GM21515 (cell line): ENCODE measurements at regions not wholly inside any gene's neighbourhood (a gene's known extent, or its start where the extent isn't known, plus 50 kb on each side); places are given as distances from the start of the nearest gene placed in this dataset.

Experiments used
- ATAC-seq: cut with Tn5 transposase; IDR thresholded peaks from one replicate; pipeline ENCODE4 v1.9.1; 2021; ENCODE audit not compliant: unreplicated experiment

DNA sequence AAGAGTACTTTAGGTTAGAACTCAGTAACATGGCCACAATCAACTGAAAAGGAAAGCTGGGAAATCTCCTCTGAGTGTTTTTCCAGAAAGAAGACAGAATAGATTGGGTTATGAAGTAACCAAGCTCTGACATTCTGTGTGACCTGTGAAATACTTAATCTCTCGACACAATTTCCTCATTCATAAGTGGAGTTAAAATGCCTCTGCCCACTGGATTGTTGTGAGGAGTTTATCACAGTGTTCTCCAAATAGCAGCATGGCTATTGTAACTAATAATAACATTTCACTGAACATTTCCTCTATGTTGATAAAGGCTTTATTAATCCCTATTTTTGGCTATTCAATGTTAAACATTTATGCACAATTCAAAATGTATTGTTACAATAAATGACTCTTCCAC lies 311.0 kb downstream of the GABRB2 start:
- ATAC-seq, result no peak

DNA sequence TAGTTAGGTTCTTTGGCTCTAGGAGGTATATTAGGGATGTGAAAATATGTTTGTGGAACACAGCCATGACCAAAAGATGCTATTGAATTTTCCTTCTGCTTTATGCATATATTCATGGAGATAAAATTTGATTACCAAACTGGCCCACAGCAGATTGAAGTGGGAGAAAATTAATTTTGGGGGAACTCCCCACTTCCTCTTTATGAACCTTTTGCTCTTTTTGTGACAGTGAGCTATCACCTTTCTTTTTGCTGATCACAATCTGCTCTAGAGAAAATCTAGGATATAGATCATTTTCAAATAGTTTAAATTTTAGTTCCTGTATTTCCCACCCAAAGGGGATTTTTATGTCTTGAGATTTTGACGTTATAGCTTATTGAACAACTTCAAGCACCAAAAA lies 313.0 kb downstream of the GABRB2 start:
- no peak for ATAC-seq

DNA sequence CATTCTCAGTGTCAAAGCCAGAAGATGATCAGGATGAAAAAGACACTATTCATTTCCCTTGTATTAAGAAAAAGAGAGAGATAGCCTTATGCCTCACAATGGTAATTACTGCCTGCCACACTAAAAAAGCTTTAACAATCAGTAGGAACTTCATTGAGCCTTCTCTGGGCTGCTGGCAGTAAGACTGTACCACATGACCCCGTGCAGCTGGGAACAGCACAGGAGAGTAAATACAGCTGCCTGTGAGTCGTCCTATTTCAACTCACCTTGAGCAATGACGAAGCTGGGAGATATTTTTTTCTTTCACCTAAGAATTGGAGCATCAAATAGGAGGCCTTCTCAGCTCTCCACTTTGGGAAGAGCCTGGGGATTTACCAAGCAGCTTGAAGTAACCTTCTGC lies 316.3 kb downstream of the GABRB2 start:
- ATAC-seq, result no peak

DNA sequence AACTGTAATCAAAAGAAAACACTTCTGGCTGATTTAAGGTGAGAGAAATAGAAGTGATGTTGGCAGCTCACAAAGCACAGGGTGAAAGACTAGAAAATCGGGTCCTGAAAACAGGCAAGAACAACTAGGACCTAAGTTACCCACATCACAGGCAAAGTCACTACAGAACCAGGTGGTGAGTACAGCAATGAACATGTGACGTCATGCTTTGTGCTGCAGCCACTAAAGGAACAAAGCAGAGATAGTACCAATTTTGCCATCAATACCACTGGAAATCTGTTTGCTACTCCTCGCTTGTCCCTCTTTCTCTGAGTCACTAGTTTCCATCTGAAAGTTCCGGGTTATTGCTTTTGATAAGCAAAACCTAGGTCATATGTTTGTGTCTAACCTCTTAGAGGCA lies 326.7 kb downstream of the GABRB2 start:
- no peak for ATAC-seq

DNA sequence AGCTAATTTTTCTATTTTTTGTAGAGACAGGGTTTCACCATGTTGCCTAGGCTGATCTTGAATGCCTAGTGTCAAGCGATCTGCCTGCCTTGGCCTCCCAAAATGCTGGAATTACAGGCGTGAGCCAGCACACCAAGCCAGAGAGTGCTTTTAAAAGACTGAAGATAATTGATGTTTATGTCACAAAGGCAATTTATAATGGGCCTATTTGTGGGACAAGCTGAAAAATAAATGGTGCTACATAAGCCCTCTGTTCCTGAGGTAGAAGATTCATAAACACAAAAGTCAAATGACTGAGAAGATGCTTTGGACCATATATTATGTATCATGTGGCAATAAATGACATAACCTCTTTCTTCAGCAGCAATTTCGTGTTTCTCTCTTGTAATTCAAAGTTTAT lies 329.6 kb downstream of the GABRB2 start:
- ATAC-seq, result no peak

DNA sequence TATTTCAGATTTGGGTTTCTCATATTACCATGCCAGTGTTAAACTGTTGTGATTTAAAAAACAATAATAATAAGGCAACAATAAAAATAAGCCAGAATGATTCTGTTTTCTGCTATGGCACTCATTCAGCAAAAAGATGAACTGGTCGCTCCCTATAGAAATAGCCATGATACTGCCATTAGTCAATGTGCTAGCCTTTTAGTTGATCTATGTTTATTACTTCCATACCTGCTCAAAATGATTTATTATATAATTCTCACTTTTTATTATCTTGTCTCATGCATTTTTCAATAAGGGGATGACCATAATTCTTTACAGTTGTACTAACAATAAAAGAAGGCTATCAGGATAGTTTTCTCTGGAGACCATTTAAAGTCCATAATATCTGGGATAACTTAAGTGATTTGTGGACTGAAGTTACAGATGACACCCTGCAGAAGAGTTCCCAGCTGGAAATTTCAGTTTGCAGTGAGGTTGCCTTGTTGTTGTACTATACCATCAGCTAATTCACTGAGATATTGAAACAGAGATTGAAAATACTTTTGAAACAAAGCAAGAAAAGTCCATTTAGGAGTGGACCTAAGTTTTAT lies 334.3 kb downstream of the GABRB2 start:
- ATAC-seq, result no peak

DNA sequence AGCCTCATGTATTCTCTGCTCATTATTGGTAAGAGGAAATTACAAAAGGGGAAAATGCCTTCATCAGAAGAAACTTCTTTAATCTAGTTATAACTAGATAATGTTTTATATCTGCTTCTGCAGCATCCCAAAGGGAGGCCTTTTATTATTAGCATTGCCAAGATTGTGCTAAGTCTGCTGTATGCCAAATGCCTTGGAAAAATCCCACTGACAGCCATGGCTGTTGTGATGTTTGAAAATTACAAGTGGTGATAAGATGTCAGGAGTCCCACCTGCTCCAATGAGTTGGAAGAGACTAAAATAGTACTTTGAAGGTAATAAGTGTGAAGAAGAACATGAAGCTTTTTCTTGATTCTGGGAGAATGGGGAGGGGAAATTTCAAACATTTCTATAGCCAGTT lies 345.0 kb downstream of the GABRB2 start:
- no peak for ATAC-seq

DNA sequence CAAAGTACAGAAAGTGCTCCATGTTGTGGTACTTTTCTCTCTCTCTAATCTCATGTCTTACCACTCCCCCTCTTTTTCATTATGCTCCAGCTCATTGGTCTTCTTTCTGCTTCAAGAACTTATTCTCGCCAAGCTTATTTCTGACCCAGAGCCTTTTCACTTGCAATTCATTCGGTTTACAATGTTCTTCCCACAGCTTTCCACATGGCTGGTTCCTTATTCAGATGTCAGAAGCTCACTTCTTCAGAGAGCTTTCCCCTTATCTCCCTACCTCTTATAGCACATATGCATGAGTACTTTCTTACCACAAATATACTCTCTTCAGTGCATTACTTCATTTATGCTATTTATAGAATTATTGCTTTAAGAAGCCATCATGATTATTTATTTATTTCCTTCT lies 338.8 kb upstream of the ATP10B start:
- no peak for ATAC-seq

DNA sequence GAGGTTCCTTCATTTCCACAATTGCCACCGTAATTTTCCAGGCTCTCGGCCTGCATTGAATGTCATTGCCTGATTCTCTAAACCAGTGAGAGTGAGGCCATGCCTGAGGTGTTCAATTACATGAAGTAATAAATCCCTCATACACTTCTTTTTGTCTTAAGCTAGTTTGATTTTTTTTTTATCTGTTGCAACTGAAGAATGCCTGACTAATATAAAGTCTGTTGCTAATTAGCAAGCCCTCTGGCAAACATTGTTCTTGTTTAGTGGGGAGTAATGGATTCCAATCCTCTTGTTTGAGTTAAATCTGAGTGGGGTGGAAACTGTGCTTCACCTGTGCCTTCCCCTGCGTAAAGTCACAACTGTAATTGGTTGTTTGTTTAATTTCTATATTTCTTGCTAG lies 338.1 kb upstream of the ATP10B start:
- no peak for ATAC-seq

DNA sequence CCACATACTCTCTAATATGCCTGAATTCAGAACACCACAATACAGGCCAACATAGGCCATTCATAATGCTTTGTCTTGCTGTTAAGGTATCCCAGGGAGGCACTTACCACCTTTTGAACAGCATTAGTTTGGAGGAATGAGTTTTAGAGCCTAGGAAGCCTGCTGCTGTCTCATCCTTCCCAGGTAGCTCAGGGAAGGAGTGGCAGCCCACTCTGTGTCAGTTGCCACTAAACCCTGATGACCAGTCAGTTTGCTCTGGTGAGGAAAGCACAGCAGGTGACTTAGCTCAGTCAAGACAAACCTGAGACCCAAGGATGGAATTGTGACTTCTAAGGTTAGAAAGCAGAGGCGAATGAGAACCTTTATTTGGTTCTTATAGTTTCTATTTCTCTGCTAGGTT lies 337.4 kb upstream of the ATP10B start:
- ATAC-seq, result no peak

DNA sequence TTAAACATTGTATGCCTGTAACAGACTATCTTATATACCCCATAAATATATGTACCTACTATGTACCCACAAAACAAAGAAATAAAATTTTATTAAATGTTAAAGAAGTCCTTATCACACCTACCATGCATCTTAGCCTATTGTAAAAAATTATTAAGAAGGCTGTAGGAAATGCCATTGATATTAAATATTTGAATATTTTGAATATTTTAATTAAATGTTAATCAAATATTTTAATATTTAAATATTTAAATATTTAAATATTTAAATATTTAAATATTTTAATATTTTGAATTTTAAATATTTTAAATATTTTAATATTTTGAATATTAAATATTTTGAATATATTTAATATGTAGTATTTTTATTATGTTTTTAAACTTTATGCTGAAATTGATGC lies 331.5 kb upstream of the ATP10B start:
- no peak for ATAC-seq

DNA sequence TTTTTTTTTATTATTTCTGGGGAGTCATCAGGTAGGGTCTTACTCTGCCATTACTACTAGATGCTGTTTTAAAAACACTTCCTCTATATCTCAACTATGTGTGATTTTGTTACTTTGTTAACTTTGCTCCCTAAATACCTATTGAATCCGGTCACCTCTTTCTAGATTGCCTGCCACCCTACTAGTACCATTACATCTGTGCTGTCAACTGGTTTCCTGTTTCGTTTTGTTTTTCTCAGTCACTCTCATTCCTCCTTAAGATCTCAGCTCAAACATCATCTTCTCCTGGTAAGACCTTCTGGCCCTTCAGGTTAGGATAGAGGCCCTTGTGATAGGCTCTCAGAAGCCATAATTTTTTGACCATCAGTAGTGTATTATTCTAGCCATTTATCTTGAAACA lies 324.2 kb upstream of the ATP10B start:
- no peak for ATAC-seq

DNA sequence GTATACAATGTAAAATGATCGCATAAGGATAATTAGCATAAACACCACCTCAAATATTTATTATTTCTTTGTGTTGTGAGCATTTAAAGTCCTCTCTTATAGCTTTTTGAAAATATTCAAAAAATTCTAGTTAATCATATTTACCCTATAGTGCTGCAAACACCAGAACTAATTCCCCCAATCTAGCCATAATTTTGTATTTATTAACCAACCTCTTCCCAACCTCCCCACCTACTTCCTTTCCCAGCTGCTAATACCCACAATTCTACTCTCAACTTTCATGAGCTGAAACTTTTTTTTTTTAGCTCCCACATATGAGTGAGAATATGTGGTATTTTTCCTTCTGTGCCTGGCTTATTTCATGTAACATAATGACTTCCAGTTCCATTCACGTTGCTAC lies 317.8 kb upstream of the ATP10B start:
- no peak for ATAC-seq

DNA sequence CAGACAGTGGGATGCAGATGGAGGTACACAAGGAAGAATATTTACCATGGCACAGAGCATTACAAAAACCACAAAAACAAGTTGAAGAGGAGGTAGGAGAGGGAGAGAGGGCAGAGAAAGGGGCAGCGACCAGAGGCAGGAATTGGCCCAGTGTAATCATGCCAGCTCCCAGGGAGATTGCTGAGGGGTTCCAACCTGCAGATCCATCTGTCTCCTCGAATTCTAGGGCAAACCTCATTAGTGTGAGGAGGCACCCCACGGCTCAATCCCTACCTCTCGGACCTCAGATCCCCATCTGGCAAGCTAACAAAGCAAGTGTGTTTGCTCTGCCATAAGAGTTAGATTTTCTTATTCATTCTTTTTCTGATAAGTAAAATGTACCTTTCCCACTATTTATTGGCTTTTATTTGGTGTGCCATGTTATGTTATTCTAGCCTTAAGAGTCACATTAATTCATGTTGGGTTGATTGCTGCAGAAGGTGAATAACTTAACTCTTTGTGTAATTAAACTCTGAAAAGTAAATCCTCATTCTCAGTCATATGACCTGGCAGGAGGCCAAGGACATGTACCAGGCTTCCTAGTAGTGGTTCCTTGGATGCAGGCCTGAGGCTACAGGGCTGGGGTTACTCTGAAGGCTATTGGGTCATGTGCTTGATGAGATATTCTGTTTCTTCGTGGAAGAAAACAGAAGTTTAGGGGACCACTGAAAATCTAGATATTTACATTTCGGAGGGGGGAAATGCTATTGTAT lies 315.2 kb upstream of the ATP10B start:
- ATAC-seq, result no peak

DNA sequence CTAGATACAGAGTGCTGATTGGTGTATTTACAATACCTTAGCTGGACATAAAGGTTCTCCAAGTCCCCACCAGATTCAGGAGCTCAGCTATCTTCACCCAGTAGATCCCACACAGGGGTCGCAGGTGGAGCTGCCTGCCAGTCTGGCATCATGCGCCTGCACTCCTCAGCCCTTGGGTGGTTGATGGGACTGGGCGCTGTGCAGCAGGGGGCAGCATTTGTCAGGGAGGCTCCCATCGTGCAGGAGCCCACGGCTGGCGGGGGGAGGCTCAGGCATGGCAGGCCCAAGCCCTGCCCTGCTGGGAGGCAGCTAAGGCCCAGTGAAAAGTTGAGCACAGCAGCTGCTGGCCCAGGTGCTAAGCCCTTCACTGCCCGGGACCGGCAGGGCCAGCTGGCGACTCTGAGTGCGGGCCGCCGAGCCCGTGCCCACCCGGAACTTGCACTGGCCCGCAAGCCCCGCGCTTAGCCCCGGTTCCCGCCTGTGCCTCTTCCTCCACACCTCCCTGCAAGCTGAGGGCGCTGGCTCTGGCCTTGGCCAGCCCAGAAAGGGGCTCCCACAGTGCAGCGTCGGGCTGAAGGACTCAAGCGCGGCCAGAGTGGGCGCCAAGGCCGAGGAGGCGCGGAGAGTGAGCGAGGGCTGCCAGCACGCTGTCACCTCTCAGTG lies 314.1 kb upstream of the ATP10B start:
- ATAC-seq, result no peak

DNA sequence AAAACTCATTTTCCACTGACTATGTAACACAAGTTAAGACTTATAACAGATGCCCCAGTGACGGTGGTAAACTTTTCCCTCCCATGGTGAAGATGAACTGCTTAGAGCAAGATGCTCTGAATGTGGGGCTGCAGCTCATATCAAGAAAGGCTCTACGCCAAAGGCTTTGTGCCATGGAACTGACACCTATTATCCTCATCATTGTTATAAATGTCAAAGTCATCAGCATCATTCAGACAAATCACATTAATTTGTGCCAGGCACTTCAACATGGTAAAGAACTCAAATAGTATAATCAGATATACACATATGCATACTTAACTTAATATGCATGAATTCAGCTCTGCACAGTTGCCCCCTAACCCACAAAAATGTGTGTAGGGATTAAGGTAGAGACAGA lies 305.9 kb upstream of the ATP10B start:
- no peak for ATAC-seq

DNA sequence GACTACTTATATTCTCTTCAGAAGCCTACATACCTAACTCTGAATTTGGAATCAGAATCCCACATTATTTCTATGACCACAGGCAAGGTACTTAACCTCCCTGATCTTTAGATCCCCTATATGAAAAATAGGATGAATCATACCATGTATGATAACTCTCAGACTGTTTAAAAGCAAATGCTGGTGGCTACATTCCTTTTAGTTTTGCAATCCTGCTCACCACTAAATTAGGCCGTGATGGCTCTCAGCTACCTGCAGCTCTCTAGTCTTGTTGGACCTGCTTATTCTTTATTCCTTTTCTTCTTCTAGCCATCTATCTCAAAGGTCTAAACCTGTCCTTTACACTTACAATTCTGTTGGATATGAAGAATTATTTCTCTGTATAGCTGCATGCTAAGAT lies 303.4 kb upstream of the ATP10B start:
- no peak for ATAC-seq

DNA sequence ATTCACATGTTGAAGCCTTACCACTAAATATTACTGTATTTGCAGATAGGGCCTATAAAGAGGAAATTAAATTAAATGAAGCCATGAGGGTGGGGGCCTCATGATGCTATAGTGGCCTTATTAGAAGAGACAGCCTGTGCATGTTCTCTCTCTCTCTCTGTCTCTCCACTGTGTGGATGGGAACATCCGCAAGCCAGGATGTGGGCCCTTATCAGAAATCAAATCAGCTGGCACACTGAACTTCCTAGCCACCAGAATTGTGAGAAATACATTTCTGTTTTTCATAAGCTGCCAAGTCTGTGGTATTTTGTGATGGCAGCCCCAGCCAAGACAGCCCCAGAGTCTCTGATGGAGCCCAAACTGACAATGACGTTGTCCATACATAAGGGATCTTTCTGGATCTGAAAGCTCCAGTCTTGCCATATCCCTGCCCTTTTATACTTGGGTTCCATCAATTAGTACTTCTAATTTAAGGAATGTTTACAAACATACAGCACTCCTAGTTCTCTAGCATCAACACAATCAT lies 300.5 kb upstream of the ATP10B start:
- ATAC-seq, result no peak

DNA sequence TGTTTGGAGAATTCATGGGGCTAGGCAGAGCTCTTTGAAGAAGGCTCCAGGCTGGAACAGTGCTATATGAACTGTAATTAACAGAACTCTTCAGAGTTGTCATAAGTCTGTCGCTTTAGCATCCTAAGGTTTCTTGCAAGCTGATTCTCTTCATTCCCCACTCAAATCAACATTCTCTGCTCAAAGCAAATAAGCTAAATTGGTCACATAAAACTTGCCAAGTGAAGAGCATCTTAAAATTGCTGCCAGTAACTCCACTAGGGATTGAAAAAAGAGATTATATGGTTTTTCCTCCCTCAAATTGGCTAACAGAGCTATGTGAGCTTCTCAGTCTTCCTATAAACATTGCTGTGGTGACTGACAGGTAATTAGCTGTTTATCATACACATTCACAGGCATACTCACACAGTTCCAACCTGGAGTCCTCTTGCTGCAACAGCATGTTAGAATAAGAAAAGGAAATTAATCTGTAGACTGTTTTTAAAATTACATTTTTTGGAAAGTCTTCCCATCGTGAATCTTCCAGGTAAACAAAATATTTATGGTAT lies 298.5 kb upstream of the ATP10B start:
- ATAC-seq, result no peak

DNA sequence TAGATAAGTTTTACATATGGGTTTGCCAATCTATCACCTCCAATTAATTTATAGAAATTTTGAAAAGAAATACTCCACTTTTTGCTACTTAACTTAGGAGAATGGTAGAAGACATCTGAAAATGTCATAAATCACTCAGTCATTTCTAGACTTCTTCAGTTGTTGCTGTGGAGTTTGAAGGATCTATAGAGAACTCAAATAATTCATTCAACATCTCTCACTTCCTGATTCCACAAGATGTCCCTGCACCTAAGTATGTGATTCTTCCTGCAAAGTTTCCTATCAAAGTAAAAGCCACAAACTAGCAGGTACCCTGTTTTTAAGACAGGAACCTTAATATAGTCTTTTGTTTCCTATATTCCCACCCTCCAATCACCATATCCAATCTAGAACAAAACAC lies 297.1 kb upstream of the ATP10B start:
- no peak for ATAC-seq

DNA sequence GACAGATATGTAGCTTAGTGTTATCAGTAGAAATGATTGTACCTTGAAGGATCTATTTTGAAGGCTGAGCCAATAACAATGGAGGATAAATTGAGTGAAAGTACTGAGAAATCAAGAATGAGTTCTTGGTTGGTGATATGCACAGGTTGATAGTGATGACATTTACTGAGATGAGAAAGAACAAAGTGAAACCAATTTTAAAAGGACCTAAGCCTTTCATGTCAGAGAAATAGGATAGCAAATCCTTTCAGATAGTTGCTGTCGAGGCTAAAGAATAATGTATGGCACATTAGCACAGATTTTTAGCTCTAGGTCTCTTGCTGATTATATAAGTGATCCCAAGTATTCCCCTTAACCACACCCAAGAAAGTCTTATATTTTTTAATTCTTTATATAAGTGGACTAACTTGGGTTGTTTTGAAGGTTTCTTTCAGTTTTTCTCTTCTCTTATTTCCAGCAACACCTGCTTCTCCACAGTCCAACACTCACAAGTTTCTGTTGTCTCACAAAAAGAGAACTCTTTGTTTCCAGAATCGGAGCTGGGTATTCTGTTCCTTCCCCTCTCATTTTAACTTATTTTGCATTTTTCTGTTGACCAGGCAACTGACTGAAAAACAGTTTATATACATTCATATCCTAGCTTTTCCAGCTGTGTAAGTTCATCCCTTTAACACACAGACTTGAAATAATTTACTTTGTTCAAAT lies 286.9 kb upstream of the ATP10B start:
- ATAC-seq, result peak; percentile 73
